Prostate gland (tissue), 2 donors: ENCODE measurements at regions not wholly inside any gene's neighbourhood (a gene's known extent, or its start where the extent isn't known, plus 50 kb on each side); places are given as distances from the start of the nearest gene placed in this dataset.

Source experiments
- DNase-seq: peaks from one replicate; pipeline ENCODE4 v3.0.0-alpha.2; 2019; ENCODE audit warnings: low spot score
- H3K27ac ChIP-seq, 2 donors: fragments of 200-600 bp; sonication (generic); 2 replicates each; pipeline ENCODE4 v1.5.1; 2017 to 2019
- H3K27me3 ChIP-seq: fragments of 200-600 bp; sonication (generic); replicated peaks from 2 replicates; pipeline ENCODE4 v1.5.1; 2019; ENCODE audit not compliant: insufficient read depth
- H3K36me3 ChIP-seq, 2 donors: fragments of 200-600 bp; sonication (generic); 1 replicate in 1 of 2; 2 replicates in 1 of 2; pipeline versions ENCODE4 v1.5.1 to v1.8.1; 2017 to 2019
- H3K4me1 ChIP-seq: fragments of 200-600 bp; sonication (generic); replicated peaks from 2 replicates; pipeline ENCODE4 v1.5.1; 2019
- H3K4me3 ChIP-seq, 2 donors: fragments of 200-600 bp; sonication (generic); 2 replicates each; pipeline ENCODE4 v1.5.1; 2017 to 2019
- H3K9me3 ChIP-seq: fragments of 200-600 bp; sonication (generic); 2 replicates; pipeline ENCODE4 v1.5.1; 2017
- POLR2A ChIP-seq: fragments of 450-650 bp; IDR thresholded peaks from one replicate; pipeline ENCODE4 v1.6.1; 2016; ENCODE audit warnings: antibody characterized with exemption, mild to moderate bottlenecking
- POLR2AphosphoS5 ChIP-seq: sonication (generic); formaldehyde crosslinking; IDR thresholded peaks from one replicate; pipeline ENCODE4 v1.6.1; 2017; ENCODE audit warnings: antibody characterized with exemption
- WGBS: methylation state at CpG from one replicate; pipeline ENCODE4 v1.1.5; 2018; 5-methylcytosine and 5-hydroxymethylcytosine counted together
- intact Hi-C: fragments of 100-400 bp; cut with DNase I; formaldehyde crosslinking; loops from one replicate; pipeline ENCODE4 v1.14.2; 2022
- TF ChIP-seq, protein P1 (sequence below), 4 experiments: fragments of 200-600 bp in 2 of 4; fragments of 450-650 bp in 2 of 4; sonication (generic) in 2 of 4; IDR thresholded peaks; 1 replicate in 3 of 4; 2 replicates in 1 of 4; pipeline ENCODE4 v1.5.1; 2016 to 2019; ENCODE audit warnings: antibody characterized with exemption in 4 of 4, mild to moderate bottlenecking in 2 of 4, moderate library complexity in 2 of 4

DNA sequence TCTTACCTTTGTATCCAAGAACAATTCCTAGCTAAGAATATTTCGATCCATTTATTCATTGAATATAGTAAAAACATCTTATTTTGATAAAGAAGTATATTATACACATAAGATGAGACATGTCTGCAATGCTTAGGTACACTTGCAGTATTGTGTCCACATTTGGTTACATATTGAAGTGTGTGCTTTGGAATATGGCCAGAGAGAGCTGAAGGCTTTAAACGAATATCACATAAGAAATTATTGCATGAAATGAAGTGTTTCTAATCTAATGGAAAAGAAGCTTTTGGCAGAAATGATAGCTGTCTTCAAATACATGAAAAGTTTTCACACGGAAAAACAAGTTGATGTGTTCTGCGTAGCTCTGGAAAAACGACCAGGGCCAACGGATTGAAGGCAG is 516.1 kb upstream of the ZFP42 start:
- Histone ChIP-seq H3K4me1 (peaks cover 13% of the 10 kb centered on the region), H3K4me3 (no peak overlapping the region), H3K36me3 (no peaks in the 10 kb centered on the region), H3K9me3 (no peaks in the 10 kb centered on the region), H3K27me3 (no peaks in the 10 kb centered on the region), H3K27ac (no peak overlapping the region)
- WGBS = 53% methylated on average over 6 of the region's 6 CpGs
- intact Hi-C loops = no loop called here
- TF ChIP-seq POLR2A = no peak
- peak; percentile 4 for TF ChIP-seq POLR2AphosphoS5
- no peak for DNase-seq

DNA sequence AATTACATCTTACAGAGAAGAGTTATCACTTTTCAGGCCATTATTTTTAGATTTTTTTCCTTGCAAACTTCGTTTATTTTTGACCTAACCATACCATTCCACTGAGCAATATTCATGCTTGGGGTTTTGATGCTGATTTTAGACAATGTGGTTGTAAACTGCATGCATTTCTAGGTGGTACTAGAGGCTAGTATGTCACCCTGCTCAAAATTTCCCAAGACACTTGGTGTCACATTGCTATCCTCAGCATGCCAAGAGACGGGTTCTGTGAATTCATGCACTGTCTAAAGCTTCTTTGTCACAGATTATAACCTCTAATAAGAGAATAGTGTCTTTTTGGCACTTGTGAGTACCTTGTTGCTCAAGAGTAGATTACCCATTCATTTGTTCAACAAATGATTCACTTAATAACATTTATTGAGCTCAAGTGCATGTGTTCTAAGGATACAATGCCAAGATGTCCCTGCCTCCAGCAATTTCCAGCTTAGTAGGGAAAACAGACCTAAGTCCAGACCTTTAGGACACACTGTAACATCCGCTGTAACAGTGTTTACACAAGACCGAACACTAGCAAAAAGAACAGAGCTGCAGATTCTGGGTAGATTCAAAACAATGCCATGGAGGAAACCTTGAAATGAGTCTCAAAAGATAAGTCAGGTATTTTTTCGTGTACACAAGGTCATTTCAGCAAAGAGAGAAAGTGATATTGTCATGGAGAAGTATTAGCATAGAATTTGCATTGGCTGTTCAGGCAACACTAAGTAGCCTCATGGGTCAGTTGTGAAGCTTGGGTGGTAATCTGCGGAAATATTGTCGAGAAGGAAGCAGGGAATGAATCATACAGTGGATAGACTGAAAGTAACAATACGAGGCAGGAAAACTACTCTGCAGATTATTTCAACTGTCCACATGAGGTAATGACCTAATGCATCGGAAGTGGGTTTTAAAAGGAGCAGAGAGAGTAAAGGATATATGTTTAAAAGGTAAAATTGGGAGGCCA is 515.1 kb upstream of the ZFP42 start:
- H3K36me3 ChIP-seq = no peaks in the 10 kb centered on the region
- H3K9me3 ChIP-seq = no peaks in the 10 kb centered on the region
- intact Hi-C loops = no loop called here
- no peak overlapping the region for H3K27ac ChIP-seq
- no peak overlapping the region for H3K4me3 ChIP-seq
- no peaks in the 10 kb centered on the region for H3K27me3 ChIP-seq
- peak; percentile 47 for DNase-seq
- peak; percentile 77 for TF ChIP-seq POLR2AphosphoS5
- TF ChIP-seq, protein P1, sequence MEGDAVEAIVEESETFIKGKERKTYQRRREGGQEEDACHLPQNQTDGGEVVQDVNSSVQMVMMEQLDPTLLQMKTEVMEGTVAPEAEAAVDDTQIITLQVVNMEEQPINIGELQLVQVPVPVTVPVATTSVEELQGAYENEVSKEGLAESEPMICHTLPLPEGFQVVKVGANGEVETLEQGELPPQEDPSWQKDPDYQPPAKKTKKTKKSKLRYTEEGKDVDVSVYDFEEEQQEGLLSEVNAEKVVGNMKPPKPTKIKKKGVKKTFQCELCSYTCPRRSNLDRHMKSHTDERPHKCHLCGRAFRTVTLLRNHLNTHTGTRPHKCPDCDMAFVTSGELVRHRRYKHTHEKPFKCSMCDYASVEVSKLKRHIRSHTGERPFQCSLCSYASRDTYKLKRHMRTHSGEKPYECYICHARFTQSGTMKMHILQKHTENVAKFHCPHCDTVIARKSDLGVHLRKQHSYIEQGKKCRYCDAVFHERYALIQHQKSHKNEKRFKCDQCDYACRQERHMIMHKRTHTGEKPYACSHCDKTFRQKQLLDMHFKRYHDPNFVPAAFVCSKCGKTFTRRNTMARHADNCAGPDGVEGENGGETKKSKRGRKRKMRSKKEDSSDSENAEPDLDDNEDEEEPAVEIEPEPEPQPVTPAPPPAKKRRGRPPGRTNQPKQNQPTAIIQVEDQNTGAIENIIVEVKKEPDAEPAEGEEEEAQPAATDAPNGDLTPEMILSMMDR (IDR thresholded peaks at IDR 0.05) = no peak
- peaks cover 13% of the 10 kb centered on the region for H3K4me1 ChIP-seq
- 35% methylated on average over 9 of the region's 9 CpGs for WGBS

DNA sequence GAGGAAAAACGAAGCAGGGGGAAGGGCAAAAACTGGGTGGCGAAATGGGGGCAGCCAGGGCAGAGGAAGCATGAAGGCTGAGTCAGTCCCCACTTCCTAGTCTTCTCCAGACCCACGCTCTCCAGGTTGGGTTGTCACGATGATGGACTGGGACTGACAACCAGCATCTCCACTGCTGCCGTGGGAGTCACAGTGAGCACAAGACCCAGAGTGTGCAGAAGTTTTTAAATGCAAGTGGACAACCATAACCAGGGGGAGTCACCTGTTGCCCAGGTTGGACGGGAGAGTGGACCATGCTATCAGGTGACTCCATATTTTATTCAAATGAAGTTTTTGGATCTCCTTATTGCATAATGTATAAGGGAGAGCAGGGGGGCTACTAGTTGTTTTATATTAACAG is 511.4 kb upstream of the ZFP42 start:
- Histone ChIP-seq H3K4me3 (no peak overlapping the region), H3K27ac (no peak overlapping the region), H3K36me3 (no peaks in the 10 kb centered on the region), H3K9me3 (no peaks in the 10 kb centered on the region), H3K27me3 (no peaks in the 10 kb centered on the region), H3K4me1 (peaks cover 5% of the 10 kb centered on the region)
- 93% methylated on average over 6 of the region's 6 CpGs for WGBS
- DNase-seq = no peak
- intact Hi-C loops = no loop called here
- TF ChIP-seq, protein P1 (IDR thresholded peaks at IDR 0.05) = no peak
- TF ChIP-seq POLR2AphosphoS5 = no peak
- no peak for TF ChIP-seq POLR2A

DNA sequence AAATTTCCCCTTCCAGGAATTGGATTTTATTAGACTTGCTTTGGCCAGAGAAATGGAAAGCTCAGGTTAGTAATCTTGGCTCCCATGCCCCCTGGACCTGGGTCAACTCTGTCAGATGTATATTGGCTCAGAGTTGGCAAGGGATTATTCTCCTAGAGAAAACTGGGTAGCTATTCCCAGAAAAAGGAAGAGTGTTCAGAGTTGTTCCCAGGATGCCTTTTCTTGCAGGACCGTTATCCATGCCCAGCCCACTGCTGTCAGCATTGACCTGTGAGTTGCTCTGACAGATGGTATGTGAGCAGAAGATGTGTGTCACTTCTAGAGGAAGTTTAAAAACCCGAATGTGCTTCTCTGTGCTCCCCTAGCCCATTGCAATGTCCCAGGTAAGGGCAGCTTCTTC is 509.9 kb upstream of the ZFP42 start:
- H3K4me3 ChIP-seq = no peak overlapping the region
- no peak for TF ChIP-seq POLR2A
- TF ChIP-seq POLR2AphosphoS5 = no peak
- TF ChIP-seq, protein P1 (IDR thresholded peaks at IDR 0.05) = no peak
- H3K4me1 ChIP-seq = peaks cover 5% of the 10 kb centered on the region
- WGBS = 79% methylated on average over 2 of the region's 2 CpGs
- no peaks in the 10 kb centered on the region for H3K36me3 ChIP-seq
- no peak for DNase-seq
- intact Hi-C loops = no loop called here
- no peaks in the 10 kb centered on the region for H3K27me3 ChIP-seq
- no peak overlapping the region for H3K27ac ChIP-seq
- no peaks in the 10 kb centered on the region for H3K9me3 ChIP-seq

DNA sequence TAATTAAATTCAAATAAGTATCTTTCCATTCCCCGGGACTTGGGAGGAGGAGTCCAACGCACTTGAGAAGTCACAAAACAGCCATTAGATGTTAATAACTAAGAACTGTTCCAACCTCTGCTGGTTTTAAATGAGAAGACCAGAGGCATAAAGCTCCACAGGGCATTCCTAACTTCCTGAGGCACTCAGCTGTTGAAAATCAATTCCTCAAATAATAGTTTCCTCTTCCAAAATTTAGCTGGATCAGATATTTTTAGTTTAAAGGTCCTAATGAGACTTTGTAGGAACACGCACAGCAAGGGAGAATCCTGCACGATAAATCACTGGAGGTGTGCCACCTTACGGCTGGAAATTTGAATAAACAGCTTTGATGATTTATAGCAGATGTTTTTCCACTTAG is 504.3 kb upstream of the ZFP42 start:
- WGBS = 69% methylated on average over 5 of the region's 5 CpGs
- no peaks in the 10 kb centered on the region for H3K9me3 ChIP-seq
- no peaks in the 10 kb centered on the region for H3K27me3 ChIP-seq
- H3K4me3 ChIP-seq = no peak overlapping the region
- intact Hi-C loops = no loop called here
- no peaks in the 10 kb centered on the region for H3K36me3 ChIP-seq
- TF ChIP-seq POLR2AphosphoS5 (no peak), POLR2A (no peak)
- TF ChIP-seq, protein P1 (IDR thresholded peaks at IDR 0.05) = no peak
- no peaks in the 10 kb centered on the region for H3K4me1 ChIP-seq
- DNase-seq = no peak
- no peak overlapping the region for H3K27ac ChIP-seq
